HEK293 (cell line): ENCODE measurements at regions not wholly inside any gene's neighbourhood (a gene's known extent, or its start where the extent isn't known, plus 50 kb on each side); places are given as distances from the start of the nearest gene placed in this dataset.

Source experiments
- CTCF ChIA-PET: fragments of 350-600 bp; formaldehyde crosslinking; extraction: SDS; loops from one replicate; lab custom pipeline; 2021; ENCODE audit warnings: antibody characterized with exemption; lab: Yijun Ruan, JAX
- POLR2A ChIA-PET: fragments of 300-600 bp; formaldehyde crosslinking; extraction: SDS; loops from one replicate; lab custom pipeline; 2020; ENCODE audit warnings: antibody characterized with exemption, inconsistent platforms; lab: Yijun Ruan, JAX
- H3K27ac ChIP-seq: fragments of 200-500 bp; sonication (Bioruptor generic); 2 replicates; pipeline ENCODE4 v1.5.1; 2014; ENCODE audit warnings: low read depth, low read length, control low read depth, inconsistent platforms; ENCODE audit errors: extremely low read depth
- H3K36me3 ChIP-seq, 2 experiments: fragments of 200-500 bp in 1 of 2; sonication (Bioruptor generic) in 1 of 2; 1 replicate in 1 of 2; 2 replicates in 1 of 2; pipeline ENCODE4 v1.5.1; 2014 to 2017; ENCODE audit warnings: inconsistent platforms in 2 of 2, low read length in 2 of 2; ENCODE audit not compliant: control insufficient read depth in 2 of 2, insufficient read depth in 1 of 2
- H3K4me1 ChIP-seq: fragments of 200-500 bp; sonication (Bioruptor generic); 2 replicates; pipeline ENCODE4 v1.5.1; 2014; ENCODE audit warnings: mild to moderate bottlenecking, low read length, inconsistent platforms; ENCODE audit not compliant: control insufficient read depth, insufficient read depth
- H3K4me3 ChIP-seq: 2 replicates; pipeline ENCODE4 v1.5.1; 2011; ENCODE audit warnings: low read depth, mild to moderate bottlenecking, control low read depth, low read length, moderate library complexity
- H3K9me3 ChIP-seq: fragments of 200-500 bp; sonication (Bioruptor generic); 2 replicates; pipeline ENCODE4 v1.5.1; 2014; ENCODE audit warnings: low read depth, low read length, inconsistent platforms; ENCODE audit not compliant: control insufficient read depth, insufficient read depth
- KLF10 ChIP-seq: fragments of 450-650 bp; IDR thresholded peaks from 2 replicates; pipeline ENCODE4 v1.5.1; 2018; ENCODE audit warnings: missing biosample characterization, mild to moderate bottlenecking, missing genetic modification characterization
- KLF16 ChIP-seq: fragments of 450-650 bp; formaldehyde crosslinking; IDR thresholded peaks from 2 replicates; pipeline ENCODE4 v1.5.1; 2017; ENCODE audit warnings: missing biosample characterization, missing genetic modification characterization
- SP3 ChIP-seq: fragments of 450-650 bp; formaldehyde crosslinking; IDR thresholded peaks from 2 replicates; pipeline ENCODE4 v1.5.1; 2016; ENCODE audit warnings: missing biosample characterization, missing genetic modification characterization
- YY1 ChIP-seq: fragments of 450-650 bp; formaldehyde crosslinking; IDR thresholded peaks from 2 replicates; pipeline ENCODE4 v1.5.1; 2018; ENCODE audit warnings: missing biosample characterization, missing genetic modification characterization
- YY2 ChIP-seq: fragments of 450-650 bp; formaldehyde crosslinking; IDR thresholded peaks from 2 replicates; pipeline ENCODE4 v1.5.1; 2016; ENCODE audit warnings: missing biosample characterization, missing genetic modification characterization
- ZNF112 ChIP-seq: fragments of 450-650 bp; formaldehyde crosslinking; IDR thresholded peaks from 2 replicates; pipeline ENCODE4 v1.5.0; 2017; ENCODE audit warnings: missing biosample characterization, missing genetic modification characterization
- ZNF16 ChIP-seq: fragments of 450-650 bp; formaldehyde crosslinking; IDR thresholded peaks from 2 replicates; pipeline ENCODE4 v1.5.1; 2016; ENCODE audit warnings: low read depth, missing biosample characterization, missing genetic modification characterization
- ZNF214 ChIP-seq: fragments of 450-650 bp; formaldehyde crosslinking; IDR thresholded peaks from 2 replicates; pipeline ENCODE4 v1.5.1; 2017; ENCODE audit warnings: missing biosample characterization, mild to moderate bottlenecking, missing genetic modification characterization, borderline replicate concordance
- ZNF292 ChIP-seq: fragments of 450-650 bp; formaldehyde crosslinking; IDR thresholded peaks from 2 replicates; pipeline ENCODE4 v1.5.1; 2016; ENCODE audit warnings: low read depth, missing biosample characterization, missing genetic modification characterization, borderline replicate concordance
- ZNF404 ChIP-seq: fragments of 450-650 bp; formaldehyde crosslinking; IDR thresholded peaks from 2 replicates; pipeline ENCODE4 v1.5.1; 2017; ENCODE audit warnings: missing biosample characterization, missing genetic modification characterization
- ZNF555 ChIP-seq: fragments of 450-650 bp; formaldehyde crosslinking; conservative IDR thresholded peaks from 2 replicates; pipeline ENCODE4 v1.5.1; 2017; ENCODE audit warnings: missing biosample characterization, mild to moderate bottlenecking, missing genetic modification characterization, inconsistent platforms
- ZNF561 ChIP-seq: fragments of 450-650 bp; IDR thresholded peaks from 2 replicates; pipeline ENCODE4 v1.5.1; 2018; ENCODE audit warnings: missing biosample characterization, missing genetic modification characterization, borderline replicate concordance
- ZNF596 ChIP-seq: fragments of 450-650 bp; IDR thresholded peaks from 2 replicates; pipeline ENCODE4 v1.5.0; 2018; ENCODE audit warnings: missing biosample characterization, mild to moderate bottlenecking, missing genetic modification characterization, moderate library complexity
- ZNF624 ChIP-seq: fragments of 450-650 bp; formaldehyde crosslinking; IDR thresholded peaks from 2 replicates; pipeline ENCODE4 v1.5.1; 2017; ENCODE audit warnings: missing biosample characterization, missing genetic modification characterization
- TF ChIP-seq, protein P1 (sequence below): fragments of 450-650 bp; formaldehyde crosslinking; IDR thresholded peaks from 2 replicates; pipeline ENCODE4; 2016; ENCODE audit warnings: missing biosample characterization, missing genetic modification characterization
- TF ChIP-seq, protein P2 (sequence below): fragments of 450-650 bp; IDR thresholded peaks from 2 replicates; pipeline ENCODE4 v1.5.1; 2018; ENCODE audit warnings: missing biosample characterization, mild to moderate bottlenecking, missing genetic modification characterization
- TF ChIP-seq, protein P3 (sequence below): fragments of 450-650 bp; formaldehyde crosslinking; IDR thresholded peaks from 2 replicates; pipeline ENCODE4 v1.5.1; 2016; ENCODE audit warnings: missing biosample characterization, missing genetic modification characterization
- TF ChIP-seq, protein P4 (sequence below): fragments of 450-650 bp; formaldehyde crosslinking; IDR thresholded peaks from 2 replicates; pipeline ENCODE4 v1.5.1; 2016; ENCODE audit warnings: missing biosample characterization, missing genetic modification characterization, low read depth
- TF ChIP-seq, protein P5 (sequence below): fragments of 450-650 bp; formaldehyde crosslinking; IDR thresholded peaks from 2 replicates; pipeline ENCODE4 v1.5.1; 2016; ENCODE audit warnings: missing biosample characterization, missing genetic modification characterization

DNA sequence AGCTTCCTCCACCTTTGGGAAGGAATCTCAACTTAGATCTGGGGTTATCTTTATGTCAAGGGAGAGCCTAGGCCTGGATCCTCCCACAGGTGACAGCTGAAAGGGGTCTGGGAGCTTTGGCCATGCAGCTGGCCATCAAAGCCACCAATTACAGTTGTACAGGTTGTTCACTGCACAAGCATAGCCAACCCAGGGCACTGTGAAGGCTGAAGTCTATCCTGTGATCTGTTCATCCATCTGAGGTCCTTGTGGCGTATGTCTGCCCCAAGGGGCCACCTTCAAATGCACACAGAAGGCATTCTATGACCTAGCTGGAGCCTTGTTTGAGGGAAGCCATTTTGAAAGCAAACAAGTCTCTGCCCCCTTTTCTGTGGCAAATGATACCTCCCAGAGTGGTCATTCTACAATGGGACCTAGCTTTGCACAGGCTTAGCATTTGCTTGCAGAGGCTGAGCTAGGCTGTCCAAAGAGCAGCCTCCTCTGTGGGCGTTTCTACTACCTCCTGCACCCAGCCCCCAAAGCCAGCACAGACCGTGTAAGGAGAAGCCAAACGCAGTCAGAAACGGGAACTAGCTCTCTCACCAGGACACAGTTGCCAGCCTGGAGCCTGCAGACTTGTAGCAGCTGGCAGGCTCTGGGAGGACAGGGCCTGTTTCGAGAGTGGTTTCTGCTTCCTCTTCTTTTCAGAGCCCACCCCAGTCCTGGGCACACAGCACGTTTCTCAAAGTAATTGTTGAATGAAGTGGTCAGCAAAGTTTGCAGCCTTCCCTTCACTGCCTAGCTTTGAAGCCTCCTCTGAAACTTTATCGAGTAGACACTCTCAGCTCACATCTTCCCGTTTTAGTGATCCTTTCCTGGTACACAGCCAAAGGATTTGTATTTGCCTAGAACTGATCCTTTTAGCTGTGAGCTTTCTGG, 157.3 kb upstream of the SMAD3 start (continued):
- TF ChIP-seq, protein P1, sequence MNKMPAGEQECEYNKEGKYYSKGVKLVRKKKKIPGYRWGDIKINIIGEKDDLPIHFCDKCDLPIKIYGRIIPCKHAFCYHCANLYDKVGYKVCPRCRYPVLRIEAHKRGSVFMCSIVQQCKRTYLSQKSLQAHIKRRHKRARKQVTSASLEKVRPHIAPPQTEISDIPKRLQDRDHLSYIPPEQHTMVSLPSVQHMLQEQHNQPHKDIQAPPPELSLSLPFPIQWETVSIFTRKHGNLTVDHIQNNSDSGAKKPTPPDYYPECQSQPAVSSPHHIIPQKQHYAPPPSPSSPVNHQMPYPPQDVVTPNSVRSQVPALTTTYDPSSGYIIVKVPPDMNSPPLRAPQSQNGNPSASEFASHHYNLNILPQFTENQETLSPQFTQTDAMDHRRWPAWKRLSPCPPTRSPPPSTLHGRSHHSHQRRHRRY (tag by site-specific recombination): no peak
- TF ChIP-seq SP3 (tag by site-specific recombination): no peak
- TF ChIP-seq, protein P2, sequence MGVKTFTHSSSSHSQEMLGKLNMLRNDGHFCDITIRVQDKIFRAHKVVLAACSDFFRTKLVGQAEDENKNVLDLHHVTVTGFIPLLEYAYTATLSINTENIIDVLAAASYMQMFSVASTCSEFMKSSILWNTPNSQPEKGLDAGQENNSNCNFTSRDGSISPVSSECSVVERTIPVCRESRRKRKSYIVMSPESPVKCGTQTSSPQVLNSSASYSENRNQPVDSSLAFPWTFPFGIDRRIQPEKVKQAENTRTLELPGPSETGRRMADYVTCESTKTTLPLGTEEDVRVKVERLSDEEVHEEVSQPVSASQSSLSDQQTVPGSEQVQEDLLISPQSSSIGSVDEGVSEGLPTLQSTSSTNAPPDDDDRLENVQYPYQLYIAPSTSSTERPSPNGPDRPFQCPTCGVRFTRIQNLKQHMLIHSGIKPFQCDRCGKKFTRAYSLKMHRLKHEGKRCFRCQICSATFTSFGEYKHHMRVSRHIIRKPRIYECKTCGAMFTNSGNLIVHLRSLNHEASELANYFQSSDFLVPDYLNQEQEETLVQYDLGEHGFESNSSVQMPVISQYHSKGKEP: no peak
- no peak for TF ChIP-seq ZNF112 (tag by site-specific recombination)

DNA sequence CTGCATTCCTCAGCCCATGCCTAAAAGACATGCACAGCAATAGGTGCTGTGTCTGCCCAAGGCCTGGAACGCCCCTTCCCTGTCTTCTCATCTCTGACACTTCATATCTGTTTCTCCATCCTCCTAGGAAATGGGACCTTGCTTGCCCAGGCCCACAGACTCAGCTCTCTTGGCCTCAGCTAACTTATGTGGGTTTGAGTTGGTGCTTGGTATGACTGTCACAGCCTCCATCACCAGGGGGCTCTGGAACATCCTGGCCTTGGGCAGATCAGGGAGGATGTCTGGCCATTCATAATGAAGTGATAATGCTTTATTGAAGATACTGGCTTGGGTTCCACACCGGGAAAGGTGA, 156.7 kb upstream of the SMAD3 start:
- Histone ChIP-seq H3K4me1 (no peaks in the 10 kb centered on the region), H3K4me3 (no peak overlapping the region)
- no peak for TF ChIP-seq ZNF624
- TF ChIP-seq, protein P3, sequence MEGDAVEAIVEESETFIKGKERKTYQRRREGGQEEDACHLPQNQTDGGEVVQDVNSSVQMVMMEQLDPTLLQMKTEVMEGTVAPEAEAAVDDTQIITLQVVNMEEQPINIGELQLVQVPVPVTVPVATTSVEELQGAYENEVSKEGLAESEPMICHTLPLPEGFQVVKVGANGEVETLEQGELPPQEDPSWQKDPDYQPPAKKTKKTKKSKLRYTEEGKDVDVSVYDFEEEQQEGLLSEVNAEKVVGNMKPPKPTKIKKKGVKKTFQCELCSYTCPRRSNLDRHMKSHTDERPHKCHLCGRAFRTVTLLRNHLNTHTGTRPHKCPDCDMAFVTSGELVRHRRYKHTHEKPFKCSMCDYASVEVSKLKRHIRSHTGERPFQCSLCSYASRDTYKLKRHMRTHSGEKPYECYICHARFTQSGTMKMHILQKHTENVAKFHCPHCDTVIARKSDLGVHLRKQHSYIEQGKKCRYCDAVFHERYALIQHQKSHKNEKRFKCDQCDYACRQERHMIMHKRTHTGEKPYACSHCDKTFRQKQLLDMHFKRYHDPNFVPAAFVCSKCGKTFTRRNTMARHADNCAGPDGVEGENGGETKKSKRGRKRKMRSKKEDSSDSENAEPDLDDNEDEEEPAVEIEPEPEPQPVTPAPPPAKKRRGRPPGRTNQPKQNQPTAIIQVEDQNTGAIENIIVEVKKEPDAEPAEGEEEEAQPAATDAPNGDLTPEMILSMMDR (tag by site-specific recombination): 0 out of 2 replicates have a peak, but pooled peaks have one; percentile 25
- TF ChIP-seq, all 188 proteins: peak for 1
- Histone ChIP-seq H3K9me3 (no peaks in the 10 kb centered on the region), H3K27ac (no peak overlapping the region), H3K36me3 (no peaks in the 10 kb centered on the region)
- ChIA-PET CTCF (interaction anchor here (0.5 to 11.5 kb wide), 9 partner anchors 10 to 523 kb away, joined by 3 to 108 read pairs (median 3); no protein-coding TSS in a partner anchor), POLR2A (interaction anchor here (1.6 kb wide), 1 partner anchor 23 kb away, joined by 5 read pairs; no protein-coding TSS in a partner anchor)

DNA sequence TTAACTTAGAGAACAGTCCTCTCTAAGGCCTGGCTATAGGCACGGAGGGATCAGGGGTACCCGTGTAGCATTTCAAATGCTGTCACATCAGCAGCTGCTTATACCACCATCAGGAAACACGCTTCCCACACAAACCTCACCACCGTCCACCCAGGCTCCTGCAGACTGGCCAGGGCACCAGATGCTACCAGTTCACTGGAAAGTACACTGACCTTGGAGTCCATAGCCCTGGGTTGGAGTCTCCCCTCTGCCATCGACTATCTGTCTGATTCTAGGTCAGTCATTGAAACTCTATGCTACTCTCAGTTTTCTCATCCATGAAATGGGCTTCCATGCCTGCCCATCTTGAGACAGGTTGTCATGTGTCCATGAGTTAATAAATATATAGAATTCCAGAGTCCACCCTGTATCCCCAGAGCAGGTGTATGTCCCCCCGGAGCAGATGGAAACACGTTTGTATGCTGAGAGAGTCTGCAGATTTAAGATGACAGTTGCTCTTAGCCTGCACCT, 156.0 kb upstream of the SMAD3 start:
- ChIA-PET CTCF (interaction anchor here (0.9 to 11.5 kb wide), 7 partner anchors 9 to 307 kb away, joined by 3 to 108 read pairs (median 3); no protein-coding TSS in a partner anchor), POLR2A (interaction anchor here (1.6 kb wide), 1 partner anchor 22 kb away, joined by 5 read pairs; no protein-coding TSS in a partner anchor)
- Histone ChIP-seq H3K27ac (no peak overlapping the region), H3K9me3 (no peaks in the 10 kb centered on the region), H3K4me1 (no peaks in the 10 kb centered on the region), H3K4me3 (no peak overlapping the region), H3K36me3 (no peaks in the 10 kb centered on the region)
- no peak for TF ChIP-seq YY1 (tag by site-specific recombination)

DNA sequence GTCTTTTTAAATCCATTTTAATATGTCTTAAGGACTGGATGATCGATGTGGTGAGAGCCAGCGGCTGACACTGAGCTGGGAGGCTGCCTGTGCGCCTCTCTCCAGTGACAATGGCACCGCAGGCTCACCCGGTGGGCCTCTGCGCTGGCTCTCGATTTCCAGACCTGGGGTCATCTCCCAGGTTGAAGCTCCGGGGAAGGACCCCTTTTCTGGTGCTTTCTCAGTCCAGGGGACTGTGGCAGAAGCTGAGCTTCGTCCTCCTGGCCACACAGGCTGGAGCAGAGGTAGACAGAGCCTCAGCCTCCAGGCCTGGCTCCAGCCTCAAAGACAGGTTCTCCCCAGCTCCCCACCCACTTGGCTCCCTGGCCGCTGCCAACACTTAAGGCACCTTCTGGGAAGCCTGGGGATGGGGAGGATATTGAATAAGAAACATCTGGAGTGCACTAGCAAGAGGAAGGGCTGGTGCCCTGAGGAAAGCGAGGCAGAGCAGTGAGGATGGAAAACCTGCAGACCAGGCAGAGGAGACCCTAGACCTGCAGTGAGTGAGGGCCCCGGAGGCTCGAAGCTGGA, 154.2 kb upstream of the SMAD3 start:
- ChIA-PET CTCF (interaction anchor here (0.6 to 11.0 kb wide), 7 partner anchors 8 to 526 kb away, joined by 3 to 108 read pairs (median 4); no protein-coding TSS in a partner anchor), POLR2A (no interaction called here)
- no peaks in the 10 kb centered on the region for H3K36me3 ChIP-seq
- no peaks in the 10 kb centered on the region for H3K9me3 ChIP-seq
- no peaks in the 10 kb centered on the region for H3K4me1 ChIP-seq
- no peak overlapping the region for H3K27ac ChIP-seq
- H3K4me3 ChIP-seq: no peak overlapping the region
- no peak for TF ChIP-seq KLF10
- TF ChIP-seq, protein P4, sequence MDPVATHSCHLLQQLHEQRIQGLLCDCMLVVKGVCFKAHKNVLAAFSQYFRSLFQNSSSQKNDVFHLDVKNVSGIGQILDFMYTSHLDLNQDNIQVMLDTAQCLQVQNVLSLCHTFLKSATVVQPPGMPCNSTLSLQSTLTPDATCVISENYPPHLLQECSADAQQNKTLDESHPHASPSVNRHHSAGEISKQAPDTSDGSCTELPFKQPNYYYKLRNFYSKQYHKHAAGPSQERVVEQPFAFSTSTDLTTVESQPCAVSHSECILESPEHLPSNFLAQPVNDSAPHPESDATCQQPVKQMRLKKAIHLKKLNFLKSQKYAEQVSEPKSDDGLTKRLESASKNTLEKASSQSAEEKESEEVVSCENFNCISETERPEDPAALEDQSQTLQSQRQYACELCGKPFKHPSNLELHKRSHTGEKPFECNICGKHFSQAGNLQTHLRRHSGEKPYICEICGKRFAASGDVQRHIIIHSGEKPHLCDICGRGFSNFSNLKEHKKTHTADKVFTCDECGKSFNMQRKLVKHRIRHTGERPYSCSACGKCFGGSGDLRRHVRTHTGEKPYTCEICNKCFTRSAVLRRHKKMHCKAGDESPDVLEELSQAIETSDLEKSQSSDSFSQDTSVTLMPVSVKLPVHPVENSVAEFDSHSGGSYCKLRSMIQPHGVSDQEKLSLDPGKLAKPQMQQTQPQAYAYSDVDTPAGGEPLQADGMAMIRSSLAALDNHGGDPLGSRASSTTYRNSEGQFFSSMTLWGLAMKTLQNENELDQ (tag by site-specific recombination): no peak
- TF ChIP-seq, protein P5, sequence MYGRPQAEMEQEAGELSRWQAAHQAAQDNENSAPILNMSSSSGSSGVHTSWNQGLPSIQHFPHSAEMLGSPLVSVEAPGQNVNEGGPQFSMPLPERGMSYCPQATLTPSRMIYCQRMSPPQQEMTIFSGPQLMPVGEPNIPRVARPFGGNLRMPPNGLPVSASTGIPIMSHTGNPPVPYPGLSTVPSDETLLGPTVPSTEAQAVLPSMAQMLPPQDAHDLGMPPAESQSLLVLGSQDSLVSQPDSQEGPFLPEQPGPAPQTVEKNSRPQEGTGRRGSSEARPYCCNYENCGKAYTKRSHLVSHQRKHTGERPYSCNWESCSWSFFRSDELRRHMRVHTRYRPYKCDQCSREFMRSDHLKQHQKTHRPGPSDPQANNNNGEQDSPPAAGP (tag by site-specific recombination): no peak
- TF ChIP-seq ZNF292 (tag by site-specific recombination): no peak
- TF ChIP-seq YY2 (tag by site-specific recombination): no peak
- no peak for TF ChIP-seq ZNF596 (tag by site-specific recombination)
- no peak for TF ChIP-seq ZNF214 (tag by site-specific recombination)
- TF ChIP-seq ZNF555: no peak
- TF ChIP-seq KLF16 (tag by site-specific recombination): no peak
- no peak for TF ChIP-seq ZNF561 (tag by site-specific recombination)
- TF ChIP-seq ZNF404: no peak
- no peak for TF ChIP-seq ZNF16 (tag by site-specific recombination)
